Stimulated activated CD4-positive, alpha-beta T cell treated with anti-CD3 and anti-CD28 coated beads, Interleukin-2, amount 100 ng/mL, for 48 hours (primary cell): ENCODE measurements at regions not wholly inside any gene's neighbourhood (a gene's known extent, or its start where the extent isn't known, plus 50 kb on each side); places are given as distances from the start of the nearest gene placed in this dataset.
"Not testable (repeated sequence)": the region's sequence is repeated elsewhere in the genome, so short reads cannot be mapped to it uniquely, and the experiment has no call there.

Experiments
- DNase-seq, 2 donors: peaks; one replicate each; pipeline ENCODE4 v3.0.0-alpha.2; 2020

GRCh38 chr20:53738945-53739798, 145.5 kb upstream of the ZNF217 start:
- no peak for DNase-seq

- DNase-seq = no peak
Observed at GRCh38 chr20:53738039-53738944, 144.7 kb upstream of the ZNF217 start.

GRCh38 chr20:53737396-53738038, 143.9 kb upstream of the ZNF217 start:
- no peak for DNase-seq

- no peak for DNase-seq
Observed at GRCh38 chr20:53736757-53737395, 143.2 kb upstream of the ZNF217 start.

- no peak for DNase-seq
Observed at GRCh38 chr20:53736122-53736756, 142.6 kb upstream of the ZNF217 start.

GRCh38 chr20:53735536-53736050, 142.0 kb upstream of the ZNF217 start:
- DNase-seq = no peak

- no peak for DNase-seq
Observed at GRCh38 chr20:53734006-53734688, 140.5 kb upstream of the ZNF217 start.

GRCh38 chr20:53731595-53731994, 138.0 kb upstream of the ZNF217 start:
- DNase-seq = no peak

GRCh38 chr20:53728359-53728758, 134.7 kb upstream of the ZNF217 start:
- DNase-seq = no peak

- DNase-seq = not testable (repeated sequence)
Observed at GRCh38 chr20:53727239-53727638, 133.6 kb upstream of the ZNF217 start.

- DNase-seq = no peak
Observed at GRCh38 chr20:53725575-53725970, 131.9 kb upstream of the ZNF217 start.

- DNase-seq = no peak
Observed at GRCh38 chr20:53723621-53724020, 130.0 kb upstream of the ZNF217 start.

- no peak for DNase-seq
Observed at GRCh38 chr20:53723045-53723444, 129.4 kb upstream of the ZNF217 start.

GRCh38 chr20:53722515-53723036, 128.9 kb upstream of the ZNF217 start:
- DNase-seq = no peak

GRCh38 chr20:53721445-53721963, 127.9 kb upstream of the ZNF217 start:
- DNase-seq = not testable (repeated sequence)

GRCh38 chr20:53719171-53719803, 125.6 kb upstream of the ZNF217 start:
- DNase-seq = not testable (repeated sequence)

- DNase-seq = no peak
Observed at GRCh38 chr20:53718142-53719021, 124.7 kb upstream of the ZNF217 start.

- no peak for DNase-seq
Observed at GRCh38 chr20:53716395-53716794, 122.8 kb upstream of the ZNF217 start.

- DNase-seq = no peak
Observed at GRCh38 chr20:53714524-53714923, 120.9 kb upstream of the ZNF217 start.
